ENCODE measurements at regions not wholly inside any gene's neighbourhood (a gene's known extent, or its start where the extent isn't known, plus 50 kb on each side); places are given as distances from the start of the nearest gene placed in this dataset.

DNA sequence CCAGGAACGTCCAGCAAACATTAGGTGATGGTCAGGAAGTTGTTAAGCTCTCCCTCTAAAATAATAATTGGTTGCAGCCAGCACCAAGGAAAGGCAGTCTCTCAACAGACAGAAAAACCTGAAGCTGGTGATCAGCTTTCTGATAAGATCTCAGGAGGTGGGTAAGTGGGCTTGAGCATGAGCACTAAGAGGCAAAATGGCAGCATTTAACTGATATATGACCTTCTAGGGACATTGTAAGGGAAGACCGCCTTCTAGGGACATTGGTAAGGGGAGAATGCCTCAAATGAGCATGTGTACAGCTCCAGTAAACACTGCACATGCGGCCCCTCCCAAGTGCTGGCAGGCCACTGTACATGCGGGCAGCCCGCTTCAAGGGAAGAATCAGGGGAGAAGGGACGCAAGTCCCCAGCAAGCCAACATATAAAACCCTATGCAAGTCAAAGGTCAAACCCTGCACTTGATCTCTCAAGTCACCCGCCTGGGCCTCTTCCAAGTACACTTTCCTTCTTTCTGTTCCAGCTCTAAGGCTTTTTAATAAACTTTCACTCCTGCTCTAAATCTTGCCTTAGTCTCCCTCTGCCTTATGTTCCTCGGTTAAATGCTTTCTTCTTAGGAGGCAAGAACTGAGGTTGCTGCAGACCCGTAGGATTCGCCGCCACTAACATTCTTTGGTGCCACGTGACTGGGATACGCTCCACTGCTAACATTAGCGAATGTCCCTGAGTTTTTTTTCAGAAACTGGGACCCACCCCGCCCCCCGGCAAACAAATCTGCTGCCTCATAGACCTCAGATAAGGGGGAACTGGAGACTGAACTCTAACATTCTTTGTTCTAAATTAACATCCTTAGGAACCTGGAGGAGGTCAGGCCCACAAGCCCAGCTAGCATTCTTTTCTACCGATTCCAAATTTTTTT lies 463.8 kb downstream of the LPIN1 start:
- TF ChIP-seq POLR2A (IDR thresholded peaks at IDR 0.05; ENCODE audit: low read depth, low read length), result no peak
- TF ChIP-seq POLR2AphosphoS5 (IDR thresholded peaks at IDR 0.05; ENCODE audit: low read depth, low read length), result no peak
- TF ChIP-seq SPI1 (IDR thresholded peaks at IDR 0.05; ENCODE audit: low read depth, low read length), result no peak
- TF ChIP-seq PAX5 (IDR thresholded peaks at IDR 0.05; ENCODE audit: insufficient read depth, low read length, severe bottlenecking), result no peak
- TF ChIP-seq TAF1 (IDR thresholded peaks at IDR 0.05; ENCODE audit: low read depth, low read length), result no peak
